DMS 273 (cell line): ENCODE measurements at regions not wholly inside any gene's neighbourhood (a gene's known extent, or its start where the extent isn't known, plus 50 kb on each side); places are given as distances from the start of the nearest gene placed in this dataset.
"Not testable (repeated sequence)": the region's sequence is repeated elsewhere in the genome, so short reads cannot be mapped to it uniquely, and the experiment has no call there.

ENCODE experiments used
- DNase-seq: peaks from one replicate; lab custom pipeline; 2025; ENCODE audit not compliant: unreplicated experiment; lab: John Stamatoyannopoulos, UW

DNA sequence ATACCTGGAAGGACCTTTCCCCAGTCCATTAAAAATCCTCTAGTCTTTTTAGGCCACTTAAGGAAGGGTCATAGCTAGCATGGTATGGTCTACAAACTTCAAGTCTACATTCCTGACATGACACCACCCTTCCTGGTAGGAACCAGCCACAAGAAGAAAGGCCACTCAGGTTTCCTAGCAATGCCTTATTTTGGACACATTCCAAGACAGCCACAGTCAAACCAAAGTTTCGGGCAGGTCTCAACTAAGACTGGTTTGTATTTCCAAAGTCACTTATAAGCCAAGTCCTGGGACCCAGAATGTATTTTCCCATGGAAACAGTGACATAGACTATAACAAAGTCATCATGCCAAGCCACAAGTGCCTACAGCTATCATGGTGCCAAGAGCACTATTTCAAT, 50.6 kb upstream of the SLC44A3 start:
- no peak for DNase-seq

DNA sequence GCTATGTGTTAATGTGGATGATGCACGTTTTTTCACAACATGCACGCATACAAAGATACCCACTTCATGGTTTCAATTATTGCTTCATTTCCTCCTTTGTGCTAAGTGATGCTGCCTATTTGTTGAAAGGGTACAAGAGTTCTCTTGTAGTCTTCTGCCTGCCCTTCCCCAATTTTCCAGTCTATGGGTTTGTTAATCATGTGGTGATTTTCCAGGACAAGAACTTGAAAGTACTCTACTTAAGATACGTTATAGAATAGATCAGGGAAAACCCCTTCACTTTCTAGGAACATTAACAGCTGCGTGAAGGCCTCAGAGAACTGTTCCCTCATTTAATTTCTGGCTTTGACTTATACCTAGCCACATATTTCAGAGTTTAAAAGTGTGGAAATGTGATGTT, 52.1 kb upstream of the SLC44A3 start:
- no peak for DNase-seq

DNA sequence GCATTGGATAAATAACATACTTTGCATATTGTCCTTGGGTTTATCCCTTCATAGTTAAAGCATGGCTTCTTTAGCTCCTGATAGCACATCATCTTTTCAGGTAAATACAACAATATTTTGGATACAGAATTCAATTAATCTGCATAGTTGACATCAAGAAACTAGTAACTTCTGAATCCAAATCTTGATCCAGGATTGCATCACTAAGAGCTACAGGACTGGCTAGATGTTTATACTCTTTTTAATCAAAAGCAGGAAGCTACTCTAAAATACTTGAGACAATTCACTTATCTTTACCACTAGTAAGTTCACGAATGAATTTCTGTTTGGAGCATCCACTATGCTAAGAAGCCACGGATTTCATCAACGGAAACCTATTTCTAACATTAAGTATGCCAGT, 54.2 kb upstream of the SLC44A3 start:
- DNase-seq: no peak

DNA sequence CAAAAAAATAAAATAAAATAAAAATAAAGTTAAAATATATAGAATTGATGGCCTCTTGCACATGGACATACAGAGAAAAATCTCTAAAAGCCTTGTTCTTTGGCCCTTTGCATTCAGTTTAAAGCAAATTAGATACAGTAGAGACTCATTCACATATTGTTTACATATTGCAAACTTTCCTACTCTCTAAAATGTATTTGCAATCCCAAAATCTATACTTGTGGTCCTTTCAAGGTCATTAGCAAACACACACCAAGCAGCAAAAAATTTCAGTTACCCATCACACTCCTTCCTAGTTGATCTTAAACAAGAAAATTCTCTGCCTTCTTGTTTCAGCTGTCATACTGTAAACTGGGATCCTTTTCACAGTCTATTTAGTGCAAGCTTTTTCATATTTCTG, 61.0 kb upstream of the SLC44A3 start:
- DNase-seq: no peak

DNA sequence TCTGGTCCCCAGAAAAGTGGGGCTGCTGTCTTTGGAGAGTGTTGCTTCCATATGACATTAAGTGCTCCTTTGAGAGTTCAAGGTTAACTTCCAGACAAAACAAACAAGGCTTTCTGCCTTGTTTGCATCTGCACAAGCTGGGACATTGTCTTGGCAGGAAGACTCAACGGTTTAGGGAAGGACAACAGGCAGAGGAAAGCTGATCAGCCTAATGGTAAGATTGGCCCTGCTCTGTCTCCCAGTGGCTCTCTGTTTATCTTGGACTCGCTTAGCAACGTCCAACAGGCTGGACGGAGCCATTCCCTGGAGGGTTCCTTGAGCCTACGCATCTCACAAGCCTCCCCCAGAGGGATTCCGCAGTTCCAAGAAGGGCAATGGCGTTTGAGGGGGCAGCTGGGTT, 62.2 kb upstream of the SLC44A3 start:
- DNase-seq: no peak

DNA sequence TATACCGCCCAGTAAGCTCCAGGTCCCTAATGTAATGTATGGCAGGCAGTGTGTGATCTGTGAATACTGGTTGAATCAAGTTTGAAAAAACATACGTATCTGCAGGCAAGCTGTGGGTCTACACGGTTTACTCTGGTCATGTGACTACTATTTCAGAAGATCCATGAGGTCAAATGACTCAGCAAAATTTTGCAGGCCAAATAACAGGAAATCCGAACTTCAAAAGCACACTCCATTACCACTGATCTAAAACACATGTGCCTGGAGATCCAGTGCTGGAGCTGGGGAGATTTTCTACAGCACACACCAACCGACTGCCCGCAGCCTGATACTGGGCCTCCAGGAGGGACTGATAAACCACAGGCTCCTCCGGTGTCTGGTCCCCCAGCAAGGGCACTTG, 64.5 kb upstream of the SLC44A3 start:
- no peak for DNase-seq

DNA sequence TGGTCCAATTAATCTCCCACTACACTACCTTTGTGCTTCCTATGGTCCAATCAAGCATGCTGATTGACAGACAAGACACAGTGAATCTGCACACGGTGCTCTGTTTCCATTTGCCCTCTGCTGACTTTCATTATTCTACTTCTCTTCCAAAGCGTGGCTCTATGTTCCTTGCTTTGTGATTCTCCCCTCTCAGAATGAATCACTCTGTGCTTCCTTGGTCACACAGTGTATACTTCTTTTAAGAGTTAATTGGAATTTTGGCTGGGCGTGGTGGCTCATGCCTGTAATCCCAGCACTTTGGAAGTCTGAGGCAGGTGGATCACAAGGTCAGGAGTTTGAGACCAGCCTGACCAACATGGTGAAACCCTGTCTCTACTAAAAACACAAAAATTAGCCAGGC, 65.1 kb upstream of the SLC44A3 start:
- not testable (repeated sequence) for DNase-seq

DNA sequence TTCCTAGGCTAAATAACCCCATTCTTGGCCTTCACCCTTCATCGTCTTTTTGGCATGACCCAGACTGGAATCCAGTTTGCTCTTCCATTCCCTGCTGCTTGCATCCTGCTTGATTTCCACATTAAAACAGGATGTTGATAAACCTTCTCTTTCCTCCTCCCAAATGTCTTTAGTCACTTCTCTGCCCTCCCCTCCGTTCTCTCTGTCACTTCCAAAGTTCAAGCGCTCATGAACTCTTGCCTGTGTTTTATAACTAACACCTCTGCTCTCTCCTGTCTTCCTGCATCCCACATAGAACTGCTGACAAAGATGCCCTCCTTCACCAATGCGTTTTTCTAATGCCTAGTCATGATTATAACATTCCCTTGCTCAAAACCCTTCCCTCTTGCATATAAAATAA, 65.6 kb upstream of the SLC44A3 start:
- DNase-seq: no peak

DNA sequence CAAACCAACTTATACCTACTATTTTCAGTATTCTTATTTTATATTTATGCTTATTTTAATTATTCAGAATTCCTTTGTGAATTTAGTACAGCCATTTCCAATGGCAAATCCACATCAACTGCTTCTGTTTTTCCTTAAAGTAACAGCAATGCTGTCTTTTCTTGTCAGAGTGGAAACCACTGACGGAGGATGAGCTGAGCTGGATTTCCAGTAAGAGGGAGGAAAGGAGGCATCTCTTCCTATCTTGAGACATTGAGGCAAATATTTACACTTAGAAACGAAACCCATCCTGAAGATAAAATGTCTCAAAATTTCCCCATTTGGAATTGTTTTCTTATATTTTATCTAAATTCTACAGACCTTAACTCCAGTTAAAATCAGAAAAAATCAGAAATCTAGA, 66.1 kb upstream of the SLC44A3 start:
- DNase-seq: no peak

DNA sequence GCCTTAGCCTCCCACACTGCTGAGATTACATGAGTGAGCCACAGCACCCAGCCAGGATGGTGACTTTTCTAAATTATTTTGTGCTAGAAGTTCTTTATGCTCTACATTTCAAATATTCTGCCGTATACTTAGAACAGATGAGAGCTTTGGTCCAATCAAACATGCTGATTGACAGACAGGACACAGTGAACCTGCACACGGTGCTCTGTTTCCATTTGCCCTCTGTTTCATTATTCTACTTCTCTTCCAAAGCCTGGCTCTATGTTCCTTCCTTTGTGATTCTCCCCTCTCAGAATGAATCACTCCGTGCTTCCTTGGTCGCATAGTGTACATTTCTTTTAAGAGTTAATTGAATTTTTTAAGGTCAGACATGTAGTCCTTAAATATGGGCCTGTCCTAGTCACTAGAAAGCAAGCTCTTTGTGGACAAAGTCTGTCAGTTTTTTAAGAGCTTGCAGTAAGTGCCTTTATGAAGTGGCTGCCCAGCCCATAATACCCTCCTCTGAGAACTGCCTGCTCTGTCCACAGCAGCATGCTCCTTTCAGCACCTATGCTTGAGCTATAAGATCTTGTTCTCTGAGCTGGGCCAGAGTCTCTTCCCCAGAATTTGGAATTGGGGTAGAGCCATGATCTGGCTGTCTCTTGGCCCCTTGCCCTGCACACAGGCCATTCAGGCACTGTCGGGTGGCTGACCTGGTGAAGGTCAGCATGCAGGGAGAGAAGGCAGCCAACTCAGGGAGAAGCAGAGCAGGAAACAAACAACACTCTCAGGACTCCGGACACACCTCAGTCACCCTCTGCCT, 66.8 kb upstream of the SLC44A3 start:
- no peak for DNase-seq

DNA sequence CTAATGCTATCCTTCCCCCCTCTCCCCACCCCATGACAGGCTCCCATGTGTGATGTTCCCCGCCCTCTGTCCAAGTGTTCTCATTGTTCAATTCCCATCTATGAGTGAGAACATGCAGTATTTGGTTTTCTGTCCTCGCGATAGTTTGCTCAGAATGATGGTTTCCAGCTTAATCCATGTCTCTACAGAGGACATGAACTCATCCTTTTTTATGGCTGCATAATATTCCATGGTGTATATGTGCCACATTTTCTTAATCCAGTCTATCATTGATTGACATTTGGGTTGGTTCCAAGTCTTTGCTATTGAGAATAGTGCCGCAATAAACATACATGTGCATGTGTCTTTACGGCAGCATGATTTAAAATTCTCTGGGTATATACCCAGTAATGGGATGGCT, 68.7 kb upstream of the SLC44A3 start:
- DNase-seq: not testable (repeated sequence)

DNA sequence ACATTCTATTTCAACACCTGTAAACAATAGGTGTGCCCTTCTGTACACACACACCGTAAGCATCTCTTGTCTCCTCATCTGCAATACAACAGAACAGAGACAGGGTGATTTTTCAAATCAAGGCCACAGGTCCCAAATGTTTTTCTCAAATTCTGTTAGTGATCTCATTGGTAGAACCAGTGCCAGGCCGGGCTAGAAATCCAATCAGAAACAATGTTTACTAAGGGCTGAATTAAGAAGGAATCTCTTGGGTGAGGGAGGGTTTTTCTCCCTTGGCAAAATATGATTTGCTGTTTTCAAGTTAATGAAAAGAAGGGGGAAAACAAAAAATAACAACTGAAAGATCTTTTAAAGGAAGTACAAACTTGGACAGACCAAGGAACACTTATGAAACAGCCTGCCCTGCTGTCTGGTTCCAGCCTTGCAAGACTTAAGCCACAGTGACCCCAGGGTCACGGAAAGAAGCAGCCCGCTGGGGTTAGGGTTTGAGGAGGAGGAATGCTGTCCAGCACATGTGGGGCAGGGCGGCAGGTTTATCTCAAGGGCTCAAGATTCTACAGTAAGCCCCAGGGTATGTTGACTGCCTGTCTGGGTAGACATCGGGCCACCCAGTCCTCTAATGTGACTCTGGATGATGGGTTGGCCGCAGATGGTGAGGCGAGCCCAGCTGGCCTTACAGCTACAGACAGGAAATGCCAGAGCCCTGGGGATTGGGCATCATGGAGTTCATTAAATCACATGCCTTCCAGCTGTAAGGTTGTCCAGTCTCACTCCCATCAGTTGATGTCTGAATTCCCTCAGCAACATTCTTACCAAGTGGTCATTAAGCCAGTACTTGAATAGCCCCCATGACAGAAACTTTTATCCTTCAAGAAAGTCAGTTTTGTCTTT, 73.3 kb upstream of the SLC44A3 start:
- no peak for DNase-seq

DNA sequence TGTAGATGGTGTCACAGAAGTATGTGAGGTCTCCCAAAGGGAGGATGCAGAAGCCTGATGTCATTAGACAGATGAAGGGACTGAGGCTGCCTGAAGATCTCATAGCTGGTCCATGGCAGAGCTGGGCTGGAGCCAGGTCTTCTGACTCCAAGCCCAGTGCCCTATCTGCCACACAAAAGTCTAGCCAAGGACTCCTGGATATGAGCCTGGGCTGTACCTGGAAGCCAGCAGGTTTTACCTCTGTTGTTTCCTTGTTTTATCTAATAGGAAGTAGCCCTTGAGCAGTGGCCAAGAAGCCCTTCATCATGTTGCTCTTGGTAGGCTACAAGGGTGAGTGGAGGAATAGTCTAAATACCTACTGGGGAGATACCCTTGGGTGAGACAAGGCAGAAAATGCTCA, 74.4 kb upstream of the SLC44A3 start:
- no peak for DNase-seq

DNA sequence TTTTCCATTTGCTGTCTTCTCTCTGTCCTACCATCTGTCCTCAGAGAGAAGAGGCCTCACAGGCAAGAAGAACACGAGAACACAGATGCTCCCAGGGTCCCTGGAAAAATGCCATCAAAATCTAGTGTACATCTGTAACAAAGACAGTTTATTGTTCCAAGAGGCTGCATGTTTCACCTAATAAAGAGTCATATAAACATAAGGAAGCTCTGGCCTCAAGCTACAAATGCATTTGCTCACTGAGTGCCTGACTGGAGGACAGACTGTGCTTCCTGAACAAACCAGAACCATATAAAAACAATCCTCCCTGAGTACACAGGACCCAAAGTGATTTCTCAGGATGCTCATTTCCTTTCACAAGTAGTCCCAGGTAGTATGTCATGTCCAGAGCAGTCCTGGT, 76.3 kb upstream of the SLC44A3 start:
- peak; percentile 59 for DNase-seq

DNA sequence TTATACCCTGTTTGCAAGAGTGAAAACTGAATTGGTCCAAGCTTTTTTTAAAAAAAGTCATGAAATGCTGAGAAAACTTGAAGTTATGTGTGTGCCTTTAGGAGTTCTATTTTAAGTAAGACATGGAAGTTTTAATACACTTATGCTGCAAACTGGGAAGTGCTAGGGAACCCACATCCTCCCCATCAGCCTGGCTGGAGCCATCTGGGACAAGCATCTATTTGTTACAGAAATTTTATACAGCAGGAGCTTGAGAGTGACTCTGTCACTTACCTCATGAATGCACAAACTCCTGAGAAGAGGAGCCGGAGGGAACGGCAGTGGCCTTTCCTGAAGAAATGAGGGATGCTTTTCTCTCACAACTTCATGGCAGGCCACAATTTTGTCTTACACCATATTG, 78.2 kb upstream of the SLC44A3 start:
- no peak for DNase-seq

DNA sequence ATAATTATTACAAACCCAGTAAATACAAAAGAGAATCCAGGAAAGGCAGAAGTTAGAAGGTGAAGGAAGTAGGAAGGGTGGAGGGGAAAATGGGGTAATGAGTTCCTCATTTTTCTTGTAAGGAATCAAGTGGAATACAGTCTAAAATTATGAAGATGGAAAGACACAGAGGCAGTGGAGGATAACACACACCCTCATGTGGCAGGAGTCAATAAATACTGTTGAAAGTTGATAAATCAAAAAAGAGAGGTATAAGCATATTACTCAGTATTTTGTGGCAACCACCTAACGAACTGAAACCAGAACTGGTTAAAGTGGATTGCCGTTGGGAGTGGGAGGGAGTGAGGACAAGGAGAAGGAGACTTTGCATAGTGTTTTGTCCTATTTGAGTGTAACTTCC, 78.6 kb upstream of the SLC44A3 start:
- DNase-seq: no peak

DNA sequence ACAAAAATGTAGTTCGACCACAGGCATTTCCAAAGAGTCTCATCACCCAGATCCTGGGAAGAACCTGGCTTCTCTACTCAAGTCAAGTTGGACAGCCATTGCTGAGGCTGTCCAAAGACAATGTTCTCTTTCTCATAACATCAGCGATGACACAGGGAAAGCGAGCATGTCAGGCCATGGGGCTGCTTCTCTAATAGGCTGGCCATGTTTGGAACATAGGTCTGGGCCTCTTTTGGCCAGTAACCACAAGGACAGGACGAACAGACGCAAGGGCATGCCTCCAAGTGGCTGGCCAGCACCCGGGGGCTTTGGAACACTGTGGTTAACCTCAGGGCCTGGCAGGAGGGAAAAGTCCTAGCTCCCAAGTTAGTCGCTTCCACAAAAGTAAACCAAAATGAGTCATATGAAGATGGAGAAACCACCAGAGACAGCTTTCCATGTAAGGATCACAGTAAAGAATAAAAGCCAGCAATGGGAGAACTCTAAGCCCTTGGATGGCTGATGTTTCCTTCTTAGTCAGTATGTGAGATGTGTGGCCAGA, 80.6 kb upstream of the SLC44A3 start:
- no peak for DNase-seq

DNA sequence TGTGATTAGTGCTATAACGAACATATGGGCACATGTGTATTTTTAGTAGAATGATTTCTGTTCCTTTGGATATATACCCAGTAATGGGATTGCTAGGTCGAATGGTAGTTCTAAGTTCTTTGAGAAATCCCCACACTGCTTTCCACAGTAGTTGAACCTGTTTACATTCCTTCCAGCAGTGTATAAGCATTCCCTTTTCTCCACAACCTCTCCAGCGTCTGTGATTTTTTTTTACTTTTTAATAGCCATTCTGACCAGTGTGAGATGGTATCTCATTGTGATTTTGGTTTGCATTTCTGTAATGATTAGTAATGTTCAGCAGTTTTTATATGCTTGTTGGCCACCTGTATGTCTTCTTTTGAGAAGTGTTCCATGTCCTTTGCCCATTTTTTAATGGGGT, 81.8 kb upstream of the SLC44A3 start:
- DNase-seq: no peak

DNA sequence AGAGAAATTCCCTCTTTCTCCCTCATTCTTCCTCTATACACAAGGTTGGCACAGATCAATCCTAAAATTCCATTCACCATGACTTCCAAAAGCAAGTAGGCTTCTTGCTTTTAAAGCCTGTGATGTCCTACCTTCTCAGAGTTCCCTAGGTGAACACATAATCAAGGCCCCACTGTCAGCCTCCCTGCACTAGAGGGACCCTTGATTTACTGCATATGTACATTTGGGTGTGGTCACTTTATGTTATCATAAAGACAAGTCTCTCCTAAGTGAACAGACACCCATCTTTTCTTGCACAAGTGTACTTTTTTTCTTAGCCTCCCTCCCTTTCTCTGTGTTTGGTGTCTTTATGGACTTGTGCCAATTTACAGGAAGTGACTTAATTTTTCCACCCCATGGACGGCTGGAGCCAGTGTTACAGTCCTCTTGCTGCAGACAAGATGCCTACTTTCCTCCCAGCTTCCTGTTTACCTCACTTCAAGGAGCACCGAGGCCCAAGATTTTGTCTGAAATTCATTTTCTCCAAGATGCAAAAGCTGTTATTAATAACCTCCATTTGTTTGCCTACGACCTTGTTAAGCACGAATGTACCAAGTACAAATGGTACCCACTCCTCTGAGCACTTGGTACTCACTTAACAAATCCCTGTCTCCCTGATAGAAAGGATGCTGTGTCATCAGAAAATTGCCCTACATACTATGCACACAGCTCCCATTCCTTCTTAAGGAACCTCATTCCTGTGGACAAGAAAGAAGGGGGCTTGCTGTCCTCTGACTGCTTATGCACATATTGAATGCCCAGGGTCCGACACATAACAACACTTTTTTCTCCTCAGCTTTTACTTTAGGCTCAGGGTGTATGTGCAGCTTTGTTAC, 82.8 kb upstream of the SLC44A3 start:
- DNase-seq: peak; percentile 8

DNA sequence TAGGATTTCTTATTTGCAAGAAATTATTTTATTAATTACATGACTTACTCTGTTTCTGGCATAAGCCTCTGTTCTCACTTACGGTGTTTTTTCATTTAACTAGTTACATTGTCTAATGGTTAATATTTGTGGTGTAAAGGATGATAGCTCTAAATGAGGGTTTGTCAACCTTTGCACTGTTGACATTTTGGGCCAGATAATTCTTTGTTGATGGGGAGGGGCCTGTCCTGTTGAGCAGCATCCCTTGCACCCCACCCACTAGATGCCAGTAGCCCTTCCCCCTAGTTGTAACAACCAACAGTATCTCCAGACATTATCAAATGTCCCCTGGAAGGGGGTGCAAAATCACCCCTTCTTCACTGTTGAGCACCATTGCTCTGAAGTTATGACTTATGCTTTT, 83.6 kb upstream of the SLC44A3 start:
- no peak for DNase-seq

DNA sequence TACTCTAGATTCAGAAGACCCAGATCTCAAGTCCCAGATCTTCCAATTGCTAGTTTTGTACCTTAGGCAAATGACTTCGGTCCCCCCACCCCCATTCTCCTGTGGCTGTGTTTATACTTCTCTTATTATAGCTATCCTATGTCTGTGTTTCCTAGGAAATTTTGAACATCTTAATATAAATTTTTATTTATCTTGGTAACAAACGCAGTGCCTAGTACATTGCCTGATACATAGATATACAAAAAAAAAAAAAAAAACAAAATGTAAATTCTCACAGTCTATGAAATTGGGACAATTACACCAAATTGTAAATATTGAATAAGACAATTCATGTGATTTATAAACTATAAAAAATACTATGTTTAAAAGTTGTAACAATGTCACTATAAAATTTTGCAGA, 84.1 kb upstream of the SLC44A3 start:
- DNase-seq: no peak
